GM18519 (cell line): ENCODE measurements at regions not wholly inside any gene's neighbourhood (a gene's known extent, or its start where the extent isn't known, plus 50 kb on each side); places are given as distances from the start of the nearest gene placed in this dataset.
"Not testable (repeated sequence)": the region's sequence is repeated elsewhere in the genome, so short reads cannot be mapped to it uniquely, and the experiment has no call there.

ENCODE experiments used
- ATAC-seq: cut with Tn5 transposase; IDR thresholded peaks from one replicate; pipeline ENCODE4 v1.9.1; 2021; ENCODE audit warnings: mild to moderate bottlenecking, moderate library complexity; ENCODE audit not compliant: unreplicated experiment, low FRiP score

DNA sequence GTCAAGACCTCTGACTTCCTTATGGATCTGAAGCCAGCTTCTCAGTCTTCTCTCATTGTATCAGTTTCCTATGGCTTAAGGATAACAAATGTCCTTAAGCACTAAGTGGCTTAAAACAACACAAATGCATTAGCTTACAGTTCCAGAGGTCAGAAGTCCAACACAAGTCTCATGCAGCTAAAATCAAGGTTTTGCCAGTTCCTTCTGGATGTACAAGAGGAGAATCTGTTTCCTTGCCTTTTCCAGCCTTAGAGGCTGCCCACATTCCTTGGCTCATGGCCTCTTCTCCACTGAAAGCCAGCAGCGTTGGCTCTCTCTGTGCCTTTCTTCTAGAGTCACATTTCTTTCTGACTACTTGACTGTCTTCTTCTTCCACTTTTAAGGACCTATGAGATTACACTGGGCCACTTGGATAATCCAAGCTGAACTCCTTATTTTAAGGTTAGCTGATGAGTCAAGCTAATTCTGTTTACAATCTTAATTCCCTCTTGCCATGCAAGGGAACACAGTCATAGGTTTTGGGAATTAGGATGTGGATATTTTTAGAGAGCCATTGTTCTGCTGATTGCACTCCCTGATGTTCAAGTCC, 179.0 kb downstream of the BCAS1 start:
- no peak for ATAC-seq

DNA sequence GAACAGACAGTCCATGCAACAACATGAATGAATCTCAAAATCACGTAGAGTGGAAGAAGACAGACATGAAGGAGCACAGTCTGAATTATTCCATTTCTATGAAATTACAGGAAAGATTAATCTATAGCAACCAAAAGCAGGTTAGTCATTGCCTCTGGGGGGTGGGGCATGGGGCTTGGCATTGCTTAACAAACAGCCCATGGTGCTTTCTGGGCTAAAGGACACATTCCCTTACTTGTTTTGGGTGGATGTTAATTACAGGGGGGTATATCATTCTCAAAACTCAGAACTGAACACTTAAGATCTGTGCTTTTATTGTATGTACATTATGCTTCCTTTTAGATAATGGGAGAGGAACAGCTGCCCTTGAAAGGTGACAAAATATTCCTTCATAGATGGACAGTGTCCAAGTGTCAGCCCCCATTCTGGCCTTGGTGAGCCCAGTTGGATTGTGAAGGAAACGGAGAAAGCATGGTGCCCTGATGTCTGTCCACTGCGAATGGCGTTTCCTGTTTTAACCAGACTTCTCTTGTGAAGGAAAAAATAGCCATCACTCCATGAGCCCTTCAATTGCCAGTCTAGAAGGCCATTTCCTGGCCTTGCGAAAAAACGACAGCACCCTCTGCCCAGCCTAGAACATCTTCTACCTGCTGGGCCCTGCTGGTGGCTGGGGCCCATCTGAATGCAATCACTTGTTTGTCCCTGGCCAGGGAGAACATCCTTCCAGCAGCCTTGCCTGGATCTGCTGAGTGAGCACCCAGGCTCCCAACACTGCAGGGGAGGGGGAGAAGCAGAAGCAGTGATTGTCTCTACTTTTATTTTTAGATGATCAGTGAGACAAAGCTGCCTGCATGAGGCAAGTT, 179.7 kb downstream of the BCAS1 start:
- ATAC-seq = no peak

DNA sequence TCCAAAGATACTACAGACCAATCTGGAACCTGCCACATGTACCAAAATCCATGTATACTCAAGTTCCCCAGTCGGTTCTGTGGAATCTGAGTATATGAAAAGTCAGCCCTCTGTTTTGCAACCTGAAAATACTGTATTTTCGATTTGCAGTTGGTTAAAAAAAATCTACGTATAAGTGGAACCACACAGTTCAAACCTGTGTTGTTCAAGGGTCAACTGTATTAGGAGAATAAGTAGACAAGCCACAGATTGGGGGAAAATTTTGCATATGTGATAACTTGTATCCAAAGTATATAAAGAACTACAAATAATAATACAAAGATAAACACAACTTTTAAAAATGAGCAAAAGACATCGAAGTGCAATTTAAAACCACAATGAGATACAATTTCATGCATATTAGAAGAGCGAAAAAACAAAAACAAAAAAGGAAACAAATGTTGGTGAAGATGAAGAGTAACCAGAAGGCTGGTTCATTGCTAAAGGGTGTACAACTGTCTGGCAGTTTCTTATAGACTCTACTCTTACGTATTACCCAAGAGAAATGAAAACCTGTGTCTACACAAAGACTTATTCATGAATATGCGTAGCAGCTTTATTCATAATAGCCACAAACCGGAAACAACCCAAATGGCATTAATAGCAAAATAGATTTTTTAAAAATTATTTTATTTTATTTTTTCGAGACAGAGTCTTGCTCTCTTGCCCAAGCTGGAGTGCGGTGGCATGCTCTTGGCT, 180.8 kb downstream of the BCAS1 start:
- ATAC-seq = no peak

DNA sequence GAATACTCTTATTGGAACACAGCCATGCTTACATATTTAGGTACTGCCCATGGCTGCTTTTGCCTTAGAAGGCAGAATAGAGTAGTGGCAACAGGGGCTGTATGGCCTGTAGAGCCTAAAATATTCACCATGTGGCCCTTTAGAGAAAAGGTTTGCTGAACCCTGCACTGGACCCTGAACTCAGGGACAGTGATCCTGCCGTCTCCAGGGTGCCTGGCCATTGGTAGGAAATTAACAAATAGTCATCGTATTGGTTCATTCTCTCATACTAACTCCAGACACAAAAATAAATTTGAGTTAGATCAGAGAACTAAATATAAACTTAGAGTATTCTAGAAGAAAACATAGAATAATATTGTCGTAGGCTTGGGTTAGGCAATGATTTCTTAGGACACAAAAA, 181.4 kb downstream of the BCAS1 start:
- ATAC-seq = no peak

DNA sequence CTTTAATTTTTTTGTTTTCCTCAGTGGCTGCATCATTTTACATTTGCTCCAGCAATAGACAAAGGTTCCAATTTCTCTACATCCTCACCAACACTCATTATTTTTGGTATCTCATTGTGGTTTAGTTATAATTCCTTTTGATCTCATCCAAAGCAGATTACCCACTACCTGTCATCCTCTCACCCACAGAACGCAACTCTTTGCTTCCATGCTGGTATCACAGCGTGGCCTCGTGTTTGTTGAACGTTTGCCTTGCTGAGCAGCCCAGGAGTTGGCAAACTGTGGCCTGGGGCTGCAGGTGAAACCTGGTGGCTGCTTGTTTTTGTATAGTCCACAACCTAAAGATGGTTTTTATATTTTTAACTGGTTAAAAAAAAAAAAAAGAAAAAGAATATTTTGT, 181.9 kb downstream of the BCAS1 start:
- no peak for ATAC-seq

DNA sequence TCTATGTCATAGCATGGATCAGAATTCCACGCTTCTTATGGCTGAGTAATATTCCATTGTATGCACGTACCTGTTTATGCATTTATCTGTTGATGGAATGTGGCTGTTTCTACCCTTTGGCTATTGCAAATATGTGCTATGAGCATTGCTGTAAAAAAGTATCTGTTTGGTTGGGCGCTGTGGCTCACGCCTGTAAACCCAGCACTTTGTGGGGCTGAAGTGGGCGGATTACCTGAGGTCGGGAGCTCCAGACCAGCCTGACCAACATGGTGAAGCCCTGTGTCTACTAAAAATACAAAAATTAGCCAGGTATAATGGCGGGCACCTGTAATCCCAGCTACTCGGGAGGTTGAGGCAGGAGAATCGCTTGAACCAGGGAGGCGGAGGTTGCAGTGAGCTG, 182.4 kb downstream of the BCAS1 start:
- no peak for ATAC-seq

DNA sequence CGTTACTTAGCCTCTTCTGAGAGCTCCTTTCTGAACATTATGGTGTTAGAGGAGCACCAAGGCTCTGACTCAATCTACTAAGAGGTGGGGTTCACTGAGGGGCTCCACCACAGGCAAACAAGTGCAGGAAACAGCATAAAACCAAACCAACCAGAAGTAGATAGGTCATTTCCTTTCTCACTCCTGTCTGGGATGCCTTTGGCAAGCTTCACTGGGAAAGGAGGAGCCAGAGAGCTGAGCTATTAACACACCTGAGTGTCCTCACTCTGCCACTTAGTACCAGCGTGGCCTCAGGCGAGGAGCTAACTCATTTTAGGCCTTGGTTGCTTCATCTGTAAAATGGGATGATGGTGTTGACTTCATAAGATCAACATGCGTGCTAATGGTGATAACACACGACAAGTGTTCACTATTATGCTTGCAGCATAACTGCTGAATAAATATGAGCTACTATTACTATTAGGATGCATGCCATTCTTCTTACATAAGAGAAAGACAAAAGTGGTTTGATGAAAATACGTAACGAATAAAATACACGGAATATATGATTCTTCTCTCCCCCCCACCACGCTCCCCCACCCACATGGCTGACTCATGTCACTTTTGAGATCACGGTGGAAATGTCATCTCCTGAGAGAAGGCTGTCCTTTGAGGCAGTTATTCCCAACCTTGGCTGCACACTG, 185.4 kb downstream of the BCAS1 start:
- ATAC-seq = no peak

DNA sequence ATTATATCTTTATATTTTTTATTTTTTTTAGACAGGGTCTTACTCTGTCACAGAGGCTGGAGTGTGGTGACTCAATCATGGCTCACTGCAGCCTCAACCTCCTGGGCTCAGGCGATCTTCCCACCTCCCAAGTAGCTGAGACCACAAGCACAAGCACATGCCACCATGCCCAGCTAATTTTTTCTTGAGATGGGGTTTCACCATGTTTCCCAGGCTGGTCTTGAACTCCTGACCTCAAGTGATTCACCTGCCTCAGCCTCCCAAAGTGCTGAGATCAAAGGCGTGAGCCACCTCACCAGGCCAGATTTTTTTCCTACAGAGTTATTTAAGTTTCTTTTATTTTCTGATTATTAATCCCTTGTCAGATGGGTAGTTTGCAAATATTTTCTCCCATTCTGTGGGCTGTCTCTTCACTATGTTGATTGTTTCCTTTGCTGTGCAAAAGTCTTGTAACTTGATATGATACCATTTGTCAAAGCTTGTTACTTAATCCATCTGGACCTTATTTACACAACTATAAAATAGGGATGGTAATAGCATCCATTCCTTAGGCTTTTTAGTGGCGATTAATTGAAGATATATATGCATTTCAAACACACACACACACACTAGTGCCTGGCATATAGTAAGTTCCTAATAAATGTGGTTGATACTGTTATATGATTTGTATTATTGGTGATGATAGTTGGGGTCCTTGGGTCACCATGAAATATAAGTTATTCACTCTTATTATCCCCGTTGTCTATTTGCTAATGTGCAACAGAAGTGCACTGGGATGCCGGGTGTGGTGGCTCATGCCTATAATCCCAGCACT, 187.1 kb downstream of the BCAS1 start:
- ATAC-seq = no peak

DNA sequence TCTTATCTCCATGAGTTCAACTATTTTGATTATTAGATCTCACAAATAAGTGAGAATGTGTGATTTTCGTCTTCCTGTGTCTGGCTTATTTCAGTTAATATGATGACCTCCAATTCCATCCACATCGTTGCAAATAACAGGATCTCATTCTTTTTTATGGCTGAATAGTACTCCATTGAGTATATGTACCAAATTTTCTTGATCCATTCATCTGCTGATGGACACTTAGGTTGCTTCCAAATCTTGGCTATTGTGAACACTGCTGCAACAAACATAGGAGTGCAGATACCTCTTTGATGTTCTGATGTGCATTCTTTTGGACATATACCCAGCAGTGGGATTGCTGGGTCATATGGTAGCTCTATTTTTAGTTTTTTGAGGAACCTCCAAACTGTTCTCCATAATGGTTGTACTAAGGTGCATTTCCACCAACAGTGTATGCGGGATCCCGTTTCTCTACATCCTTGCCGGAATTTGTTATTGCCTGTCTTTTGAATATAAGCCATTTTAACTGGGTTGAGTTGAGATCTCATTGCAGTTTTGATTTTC, 187.9 kb downstream of the BCAS1 start:
- not testable (repeated sequence) for ATAC-seq

DNA sequence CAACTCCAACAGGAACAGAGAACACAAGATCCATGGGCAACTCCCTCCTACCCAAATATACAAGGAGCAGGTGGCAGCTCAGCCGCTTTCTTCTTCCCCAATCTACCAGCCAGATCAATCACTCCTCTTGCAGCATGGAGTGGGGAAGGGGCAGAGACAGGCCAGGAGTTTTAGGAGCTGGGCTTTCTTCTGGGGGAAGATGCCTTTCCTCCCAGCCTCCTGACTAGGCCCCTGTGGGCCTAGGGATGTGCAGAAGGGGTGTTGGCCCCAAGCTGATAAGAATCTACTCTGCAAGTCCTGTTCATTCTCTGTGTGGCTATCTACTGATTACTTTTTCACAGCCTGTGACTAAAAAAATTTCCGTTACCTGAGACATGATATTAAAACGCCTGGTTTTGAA, 189.0 kb downstream of the BCAS1 start:
- ATAC-seq = no peak

DNA sequence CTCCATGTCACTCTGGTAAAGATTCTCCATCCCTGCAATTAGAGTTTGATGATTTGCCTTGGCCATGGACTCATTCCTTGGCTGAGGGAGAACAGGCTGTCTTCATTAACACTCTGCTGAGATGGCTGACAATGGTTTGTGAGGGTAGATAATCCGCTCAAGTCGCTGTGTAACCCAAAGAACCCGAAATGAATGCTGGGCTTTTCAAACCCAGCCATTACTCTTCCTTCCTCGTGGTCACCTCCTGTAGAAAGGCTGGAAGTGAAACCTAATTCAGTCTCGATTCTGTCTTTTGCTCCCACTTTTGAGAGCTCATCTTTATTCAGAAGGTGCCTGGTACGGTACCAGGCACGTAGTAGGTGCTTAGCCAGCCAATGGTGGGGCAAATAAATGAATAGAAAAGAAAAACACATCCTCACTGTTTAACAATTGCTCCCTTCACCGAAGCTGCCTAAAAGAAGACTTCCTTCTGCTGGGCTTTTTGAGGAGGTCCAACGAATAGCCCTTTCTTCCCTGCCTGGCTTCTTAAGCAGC, 190.2 kb downstream of the BCAS1 start:
- ATAC-seq = no peak

DNA sequence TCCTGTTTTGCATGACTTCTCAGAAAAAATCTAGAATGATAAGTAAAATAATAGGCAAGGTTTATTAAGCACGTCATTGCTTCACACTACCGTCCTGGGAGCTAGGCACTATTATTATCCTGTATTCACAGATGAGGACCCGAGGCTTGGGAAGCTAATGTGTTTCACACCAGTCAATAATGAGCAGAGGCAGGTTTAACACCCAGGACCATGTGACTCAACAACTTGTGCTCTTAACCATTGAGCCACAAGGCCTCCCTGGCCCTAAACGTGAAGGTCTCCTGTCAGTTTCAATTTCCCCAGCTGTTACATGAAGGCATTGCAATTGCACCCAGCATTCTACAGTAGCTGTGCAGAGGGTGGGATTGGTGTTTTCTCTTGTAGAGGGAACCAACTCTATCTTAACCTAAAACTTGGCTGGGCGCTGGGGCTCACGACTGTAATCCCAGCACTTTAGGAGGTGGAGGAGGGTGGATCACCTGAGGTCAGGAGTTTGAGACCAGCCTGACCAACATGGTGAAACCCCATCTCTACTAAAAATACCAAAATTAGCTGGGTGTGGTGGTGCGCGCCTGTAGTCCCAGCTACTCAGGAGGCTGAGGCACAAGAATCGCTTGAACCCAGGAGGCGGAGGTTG, 191.2 kb downstream of the BCAS1 start:
- no peak for ATAC-seq

DNA sequence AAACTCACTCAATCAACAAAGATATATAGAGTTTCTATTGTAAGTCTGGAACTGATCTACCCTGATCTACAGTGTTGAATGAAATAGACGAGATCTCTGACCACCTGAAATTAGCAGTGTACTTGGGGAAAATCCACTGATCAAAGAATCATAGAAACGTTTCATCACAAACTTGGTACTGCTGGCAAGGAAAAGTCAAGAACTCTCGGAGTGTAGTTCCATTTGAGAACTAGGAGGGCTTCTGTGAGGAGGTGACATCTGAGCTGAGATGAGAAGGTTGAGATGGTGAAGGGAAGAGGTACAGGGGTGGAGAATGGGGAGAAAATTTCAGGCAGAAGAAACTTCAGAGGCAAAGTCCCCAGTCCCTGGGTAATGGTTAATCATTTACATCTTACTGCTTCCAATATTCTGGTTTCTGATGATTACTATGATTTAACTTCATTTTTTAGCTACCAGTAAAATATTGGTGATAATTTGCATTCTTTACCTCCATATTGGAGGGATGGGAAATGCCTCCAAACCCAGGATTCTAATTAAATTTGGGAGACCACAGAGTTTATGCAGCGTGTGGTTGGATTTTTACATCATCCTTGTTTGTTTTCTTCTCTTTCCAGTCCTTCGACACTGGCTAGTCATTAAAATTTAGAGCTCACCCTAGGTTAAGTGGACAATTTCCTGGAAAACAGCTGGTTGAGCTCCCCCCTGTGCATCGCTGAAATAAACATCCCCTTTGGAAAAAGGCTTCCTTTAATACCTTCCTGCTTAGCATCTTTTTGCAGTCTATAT, 191.9 kb downstream of the BCAS1 start:
- no peak for ATAC-seq

DNA sequence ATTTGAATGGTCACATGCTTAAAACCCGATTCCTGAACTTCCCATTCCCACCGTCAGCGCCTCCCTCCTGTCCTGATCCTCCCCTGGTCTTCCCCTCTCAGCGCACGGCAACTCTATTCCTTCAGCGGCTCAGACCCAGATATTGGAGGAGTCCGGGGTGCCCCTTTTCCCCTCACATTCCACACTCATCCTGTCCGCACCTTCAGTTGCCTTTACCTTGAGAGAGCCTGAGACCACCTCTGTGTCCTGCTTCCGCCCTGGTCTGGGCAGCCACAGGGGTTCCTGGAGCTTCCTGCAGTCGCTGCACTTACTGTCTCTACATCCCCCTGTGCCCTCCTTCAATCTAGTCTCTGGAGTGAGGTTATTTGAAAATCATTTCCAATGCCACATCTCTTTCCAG, 193.4 kb downstream of the BCAS1 start:
- ATAC-seq = no peak

DNA sequence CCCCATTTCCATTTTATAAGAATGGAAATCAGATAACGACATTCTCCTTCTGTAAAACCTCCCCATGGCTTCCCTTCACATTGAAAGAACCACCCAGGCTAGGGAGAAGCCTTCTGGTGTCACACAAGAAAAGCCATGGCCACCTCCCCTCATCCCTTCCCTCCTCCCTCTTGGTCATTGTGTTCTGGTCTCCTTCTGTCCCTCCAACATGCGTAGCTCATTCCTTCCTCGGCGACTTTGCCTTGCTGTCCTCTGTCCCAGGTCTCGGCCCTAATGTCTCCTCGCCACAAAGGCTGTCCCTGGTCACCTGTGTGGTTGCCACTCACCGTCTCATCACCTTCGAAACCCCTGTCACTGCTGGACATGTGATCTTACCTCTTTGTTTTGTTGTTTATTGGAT, 193.9 kb downstream of the BCAS1 start:
- no peak for ATAC-seq

DNA sequence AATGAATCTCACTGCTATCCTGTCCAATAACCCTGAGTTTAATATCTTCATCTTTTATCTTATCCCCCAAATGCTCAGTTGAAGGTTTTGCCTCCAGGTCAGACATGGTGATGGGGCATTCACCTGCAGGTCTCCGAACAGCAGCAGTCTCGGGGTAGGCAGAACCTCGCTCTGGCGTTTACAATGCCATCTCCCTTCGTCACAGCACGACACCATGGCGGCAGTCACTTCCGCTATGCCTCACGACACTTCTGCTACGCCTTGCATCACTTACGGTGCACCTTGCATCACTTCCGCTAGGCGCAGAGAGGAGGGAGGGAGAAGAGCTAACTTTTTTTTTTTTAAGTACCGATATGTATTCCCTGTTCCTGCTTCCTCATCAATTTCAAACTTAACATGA, 194.9 kb downstream of the BCAS1 start:
- no peak for ATAC-seq

DNA sequence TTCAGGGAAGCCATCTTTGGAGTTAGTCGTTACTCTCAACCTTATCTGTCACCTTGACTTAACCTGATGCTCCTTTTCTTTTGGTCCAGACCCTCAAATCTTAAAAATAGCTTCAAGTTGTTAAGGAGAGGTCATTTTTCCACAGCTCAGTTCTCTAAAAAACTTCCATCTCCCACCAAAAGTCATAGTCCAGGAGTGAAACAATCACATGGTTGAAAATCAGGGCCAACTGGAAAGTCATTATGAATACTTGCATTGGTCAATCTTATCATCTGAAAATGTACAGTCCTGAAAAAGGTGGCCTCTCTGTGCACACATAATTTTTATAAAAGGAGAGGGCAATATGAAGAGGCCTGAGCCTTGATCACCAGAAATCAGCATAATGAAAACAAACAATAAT, 195.7 kb downstream of the BCAS1 start:
- no peak for ATAC-seq

DNA sequence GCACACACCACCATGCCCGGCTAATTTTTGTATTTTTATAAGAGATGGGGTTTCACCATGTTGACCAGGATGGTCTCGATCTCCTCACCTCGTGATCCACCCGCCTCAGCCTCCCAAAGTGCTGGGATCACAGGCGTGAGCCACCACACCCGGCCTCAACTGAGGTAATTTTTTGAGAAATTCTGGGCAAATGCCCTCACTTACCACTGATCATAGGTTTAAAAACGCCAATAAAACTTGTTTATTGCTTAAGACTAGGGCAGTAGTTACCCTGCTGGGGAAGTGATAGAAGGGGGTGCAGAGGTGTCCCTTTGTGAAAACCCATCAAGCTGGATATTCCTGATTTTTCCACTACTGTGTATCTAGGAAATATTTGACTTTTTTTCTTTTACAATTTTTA, 196.3 kb downstream of the BCAS1 start:
- ATAC-seq = no peak
